C4-2B (cell line): ENCODE measurements at regions not wholly inside any gene's neighbourhood (a gene's known extent, or its start where the extent isn't known, plus 50 kb on each side); places are given as distances from the start of the nearest gene placed in this dataset.

ENCODE experiments used
- H3K27ac ChIP-seq: fragments of 450-650 bp; 2 replicates; pipeline ENCODE4 v1.5.1; 2017
- CTCF ChIP-seq: fragments of 450-650 bp; conservative IDR thresholded peaks from 2 replicates; pipeline ENCODE4 v1.5.1; 2017; ENCODE audit warnings: mild to moderate bottlenecking
- ZFX ChIP-seq: fragments of 450-650 bp; IDR thresholded peaks from 2 replicates; pipeline ENCODE4 v1.6.1; 2017

GRCh38 chr6:126805861-126806260, 312.6 kb upstream of the RSPO3 start:
- no peak overlapping the region for H3K27ac ChIP-seq
- TF ChIP-seq ZFX (no peak), CTCF (no peak)

- no peak for TF ChIP-seq ZFX
- TF ChIP-seq CTCF: no peak
- no peak overlapping the region for H3K27ac ChIP-seq
Measured at GRCh38 chr6:126807876-126808275, 310.6 kb upstream of the RSPO3 start.

GRCh38 chr6:126811321-126811720, 307.1 kb upstream of the RSPO3 start:
- TF ChIP-seq CTCF (no peak), ZFX (no peak)
- H3K27ac ChIP-seq: no peak overlapping the region

DNA sequence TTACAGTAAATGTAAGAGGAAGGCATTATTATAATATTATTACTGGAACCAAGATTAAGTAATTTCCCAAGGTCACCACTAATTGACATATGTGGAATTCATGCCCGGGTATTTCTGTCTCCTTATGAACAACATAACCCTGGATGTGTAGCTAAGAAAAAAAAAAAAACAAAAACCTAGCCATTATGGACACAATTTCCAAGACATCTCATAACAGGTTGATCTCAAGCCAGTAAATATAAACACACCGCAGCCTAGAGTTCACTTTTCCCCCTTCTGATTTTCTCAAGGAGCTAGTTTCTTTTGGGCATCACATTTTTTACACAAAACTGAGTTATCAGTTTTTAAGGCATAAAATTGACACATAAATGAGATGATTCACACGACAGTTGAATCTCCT, 306.5 kb upstream of the RSPO3 start:
- TF ChIP-seq ZFX (no peak), CTCF (no peak)
- H3K27ac ChIP-seq: no peak overlapping the region

DNA sequence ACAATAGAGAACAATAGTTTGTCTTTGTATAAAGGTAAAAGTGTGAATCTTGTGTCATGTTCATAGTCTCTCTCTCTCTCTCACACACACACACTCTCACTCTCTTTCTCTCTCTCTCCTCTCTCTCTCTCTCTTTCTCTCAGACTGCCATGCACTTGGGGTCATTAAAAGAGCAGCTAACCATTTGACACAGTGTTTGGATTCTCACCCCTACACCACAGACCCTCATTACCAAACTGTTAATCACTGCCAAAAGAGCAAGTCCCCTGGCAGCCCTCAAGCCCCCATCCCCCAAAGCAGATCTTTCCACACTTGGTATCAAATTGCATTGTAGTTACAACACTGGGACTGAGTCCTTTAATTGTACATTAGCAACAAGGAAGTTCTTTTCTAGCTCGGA, 305.8 kb upstream of the RSPO3 start:
- no peak overlapping the region for H3K27ac ChIP-seq
- TF ChIP-seq ZFX (no peak), CTCF (no peak)

DNA sequence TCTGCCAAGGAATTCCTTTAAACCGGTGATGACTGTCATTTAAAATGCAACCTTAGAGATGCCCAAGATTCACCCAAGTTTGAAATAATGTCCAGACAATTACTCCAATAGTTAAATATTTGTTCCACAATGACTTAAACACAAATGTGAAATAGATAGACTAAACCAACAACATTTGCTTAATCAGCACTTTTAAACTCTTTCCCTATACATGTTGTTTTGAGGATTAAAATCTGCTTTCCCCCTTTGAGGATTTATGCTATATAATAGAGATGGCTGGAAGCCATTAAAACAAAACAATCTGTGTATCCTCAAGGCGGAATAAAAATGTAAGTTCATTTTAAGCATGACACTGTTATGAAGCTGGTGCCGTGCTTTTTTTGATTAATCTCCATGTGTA, 297.8 kb upstream of the RSPO3 start:
- no peak overlapping the region for H3K27ac ChIP-seq
- TF ChIP-seq CTCF (no peak), ZFX (no peak)

DNA sequence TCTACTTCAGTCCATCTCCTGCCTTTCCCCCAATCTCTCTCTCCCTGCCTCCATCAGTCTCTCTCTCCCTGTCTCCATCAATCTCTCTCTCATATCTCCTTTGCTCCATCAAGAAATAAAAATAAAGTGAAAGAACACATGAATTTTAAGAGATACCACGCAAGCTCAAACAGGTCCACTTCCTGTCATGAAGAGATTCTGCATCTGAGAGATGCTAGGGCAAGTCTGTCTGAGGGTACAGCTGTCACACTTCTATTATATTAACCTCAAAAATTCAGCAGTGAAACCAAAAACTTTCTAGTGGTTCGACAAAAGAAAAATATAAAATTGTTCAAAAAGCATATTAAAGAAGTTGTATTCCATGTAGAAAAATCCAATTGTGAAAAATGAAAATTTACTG, 296.8 kb upstream of the RSPO3 start:
- no peak for TF ChIP-seq CTCF

More for the DNA sequence above, 296.8 kb upstream of the RSPO3 start:
- no peak overlapping the region for H3K27ac ChIP-seq
